Right lobe of liver (tissue), 6 donors: ENCODE measurements at regions not wholly inside any gene's neighbourhood (a gene's known extent, or its start where the extent isn't known, plus 50 kb on each side); places are given as distances from the start of the nearest gene placed in this dataset.

ENCODE experiments used
- ATAC-seq, 4 donors: fragments of 200-7000 bp; cut with Tn5 transposase; one replicate each; pipeline ENCODE4 v1.9.1; 2020; ENCODE audit warnings: mild to moderate bottlenecking in 4 of 4, moderate library complexity in 4 of 4
- DNase-seq, 3 donors: peaks; one replicate each; pipeline ENCODE4 v3.0.0-alpha.2; 2020
- H3K27ac ChIP-seq, 3 donors: fragments of 200-600 bp; one replicate each; pipeline ENCODE4 v1.8.0; 2022
- H3K27me3 ChIP-seq, 2 donors: fragments of 200-600 bp; one replicate each; pipeline ENCODE4 v1.8.0; 2022
- H3K36me3 ChIP-seq, 4 donors: fragments of 200-600 bp; sonication (generic) in 1 of 4; one replicate each; pipeline versions ENCODE4 v1.5.1 to v1.8.0; 2017 to 2022; ENCODE audit warnings: control low read depth in 1 of 4
- H3K4me1 ChIP-seq, 4 donors: fragments of 200-600 bp; sonication (generic) in 1 of 4; one replicate each; pipeline versions ENCODE4 v1.5.1 to v1.8.0; 2017 to 2022; ENCODE audit warnings: control low read depth in 1 of 4
- H3K4me3 ChIP-seq, 3 donors: fragments of 200-600 bp; one replicate each; pipeline ENCODE4 v1.8.0; 2022
- H3K9me3 ChIP-seq, 4 donors: fragments of 200-600 bp; sonication (generic) in 1 of 4; one replicate each; pipeline versions ENCODE4 v1.5.1 to v1.8.0; 2017 to 2022; ENCODE audit warnings: control low read depth in 1 of 4
- CTCF ChIP-seq, 4 donors: fragments of 200-600 bp in 3 of 4; fragments of 450-650 bp in 1 of 4; IDR thresholded peaks; one replicate each; pipeline versions ENCODE4 v1.5.1 to v1.8.0; 2016 to 2022; ENCODE audit warnings: antibody characterized with exemption in 4 of 4, mild to moderate bottlenecking in 2 of 4
- POLR2A ChIP-seq: fragments of 450-650 bp; IDR thresholded peaks from one replicate; pipeline ENCODE4 v1.6.1; 2017; ENCODE audit warnings: antibody characterized with exemption, mild to moderate bottlenecking
- WGBS: methylation state at CpG from one replicate; pipeline ENCODE4 v1.1.6; 2018; ENCODE audit warnings: low coverage, low lambda C conversion rate; ENCODE audit not compliant: insufficient coverage; ENCODE audit errors: missing lambda C conversion rate; 5-methylcytosine and 5-hydroxymethylcytosine counted together
- intact Hi-C, 2 donors: fragments of 100-400 bp; cut with DNase I; formaldehyde crosslinking; loops; one replicate each; pipeline versions ENCODE4 v1.11.2 to v1.14.1; 2022
- donor health status: DM: no; HTN: yes; CAD: no.
- donor health status: DM: no; HTN: no; CAD: no.
- donor health status: DM: no; HTN: no; CAD: no.
- donor health status: DM: no; HTN: yes; CAD: no.
- donor health status: DM: no; HTN: yes; CAD: no.

- Histone ChIP-seq H3K36me3 (no peaks in the 10 kb centered on the region), H3K27ac (no peak overlapping the region), H3K9me3 (no peaks in the 10 kb centered on the region), H3K27me3 (no peaks in the 10 kb centered on the region), H3K4me1 (no peaks in the 10 kb centered on the region), H3K4me3 (no peak overlapping the region)
- WGBS = 94% methylated on average over 5 of the region's 9 CpGs
- no peak for TF ChIP-seq CTCF (IDR thresholded peaks at IDR 0.05)
- TF ChIP-seq POLR2A = no peak
- intact Hi-C loops = no loop called here
- DNase-seq (peak in 1 of 3 donors; percentile 33), ATAC-seq (no peak)
These were observed 61.3 kb upstream of the RASD2 start for GRCh38 chr22:35479359-35479758.

- 63% methylated on average over 5 of the region's 13 CpGs for WGBS
- DNase-seq = peak in 1 of 3 donors; percentile 31
- Histone ChIP-seq H3K4me1 (no peaks in the 10 kb centered on the region), H3K9me3 (no peaks in the 10 kb centered on the region), H3K4me3 (no peak overlapping the region), H3K27me3 (no peaks in the 10 kb centered on the region), H3K27ac (no peak overlapping the region), H3K36me3 (no peaks in the 10 kb centered on the region)
- TF ChIP-seq CTCF (IDR thresholded peaks at IDR 0.05) (no peak), POLR2A (no peak)
- intact Hi-C loops = no loop called here
- peak in 2 of 4 donors; percentile 24 to 32 for ATAC-seq
These were observed 60.6 kb upstream of the RASD2 start for GRCh38 chr22:35479985-35480550.

- TF ChIP-seq POLR2A = no peak
- TF ChIP-seq CTCF (IDR thresholded peaks at IDR 0.05) = no peak
- no peaks in the 10 kb centered on the region for H3K36me3 ChIP-seq
- no peaks in the 10 kb centered on the region for H3K9me3 ChIP-seq
- DNase-seq = no peak
- WGBS = 49% methylated on average over 17 of the region's 22 CpGs
- H3K27ac ChIP-seq = no peak overlapping the region
- no peaks in the 10 kb centered on the region for H3K27me3 ChIP-seq
- H3K4me3 ChIP-seq = no peak overlapping the region
- ATAC-seq = peak in 1 of 4 donors; percentile 14
- intact Hi-C loops = no loop called here
- no peaks in the 10 kb centered on the region for H3K4me1 ChIP-seq
These were observed 59.7 kb upstream of the RASD2 start for GRCh38 chr22:35480627-35481550.

- intact Hi-C loops = no loop called here
- no peaks in the 10 kb centered on the region for H3K36me3 ChIP-seq
- TF ChIP-seq CTCF (IDR thresholded peaks at IDR 0.05) = no peak
- no peak for TF ChIP-seq POLR2A
- H3K4me3 ChIP-seq = no peak overlapping the region
- no peaks in the 10 kb centered on the region for H3K27me3 ChIP-seq
- ATAC-seq (no peak), DNase-seq (no peak)
- no peaks in the 10 kb centered on the region for H3K4me1 ChIP-seq
- no peak overlapping the region for H3K27ac ChIP-seq
- 97% methylated on average over 5 of the region's 5 CpGs for WGBS
- no peaks in the 10 kb centered on the region for H3K9me3 ChIP-seq
These were observed 58.3 kb upstream of the RASD2 start for GRCh38 chr22:35482311-35482710.
